Ectodermal cell (in vitro differentiated cells): ENCODE measurements at regions not wholly inside any gene's neighbourhood (a gene's known extent, or its start where the extent isn't known, plus 50 kb on each side); places are given as distances from the start of the nearest gene placed in this dataset.

ENCODE experiments used
- H3K27ac ChIP-seq: 2 replicates; pipeline ENCODE4 v1.7.0; 2013; ENCODE audit warnings: mild to moderate bottlenecking, low read depth, low read length; ENCODE audit not compliant: insufficient read depth, poor library complexity, severe bottlenecking
- H3K27me3 ChIP-seq: 2 replicates; pipeline ENCODE4 v1.7.0; 2013; ENCODE audit warnings: mild to moderate bottlenecking, low read length; ENCODE audit not compliant: insufficient read depth, control insufficient read depth, poor library complexity, severe bottlenecking
- H3K36me3 ChIP-seq: one replicate; pipeline ENCODE4 v1.7.0; 2013; ENCODE audit warnings: low read length; ENCODE audit not compliant: control insufficient read depth, insufficient read depth
- H3K4me1 ChIP-seq: one replicate; pipeline ENCODE4 v1.7.0; 2013; ENCODE audit warnings: low read length; ENCODE audit not compliant: control insufficient read depth, insufficient read depth
- H3K4me3 ChIP-seq: 2 replicates; pipeline ENCODE4 v1.7.0; 2013; ENCODE audit warnings: low read depth, low read length, control low read depth; ENCODE audit not compliant: insufficient read depth
- H3K9me3 ChIP-seq: 2 replicates; pipeline ENCODE4 v1.7.0; 2013; ENCODE audit warnings: mild to moderate bottlenecking, low read length, moderate library complexity; ENCODE audit not compliant: control insufficient read depth
- WGBS, 2 experiments: methylation state at CpG; one replicate each; pipeline ENCODE4 v1.1.7; 2013; ENCODE audit warnings: missing lambda C conversion rate in 2 of 2; 5-methylcytosine and 5-hydroxymethylcytosine counted together

- Histone ChIP-seq H3K27me3 (no peaks in the 10 kb centered on the region), H3K4me1 (no peaks in the 10 kb centered on the region)
- WGBS, 2 experiments, result 90 to 100% methylated on average over 1 of the region's 1 CpG
Measured at GRCh38 chr13:50154697-50155096, 139.5 kb downstream of the KCNRG start.

DNA sequence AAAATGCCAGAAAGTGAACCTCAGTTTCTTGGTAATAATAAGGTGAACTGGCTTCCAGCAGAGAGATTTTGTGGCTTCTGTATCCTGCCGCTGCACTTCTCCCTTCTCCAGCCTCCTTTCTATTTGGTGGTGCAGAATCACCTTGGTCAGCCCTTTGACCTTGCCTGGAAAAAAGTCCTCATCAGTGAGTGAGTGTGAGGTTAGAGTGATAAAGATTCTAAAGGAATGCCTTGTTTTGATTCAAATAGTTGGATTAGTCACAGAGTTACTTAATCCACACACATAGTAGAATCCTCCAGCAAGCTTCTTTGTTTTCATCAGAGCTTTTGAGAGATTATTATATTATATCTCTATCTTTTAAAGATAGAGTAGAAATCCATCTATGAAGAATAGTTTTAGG, 140.9 kb downstream of the KCNRG start:
- H3K27me3 ChIP-seq, result no peaks in the 10 kb centered on the region
- no peaks in the 10 kb centered on the region for H3K36me3 ChIP-seq
- no peaks in the 10 kb centered on the region for H3K4me1 ChIP-seq
- H3K9me3 ChIP-seq, result no peaks in the 10 kb centered on the region
- H3K4me3 ChIP-seq, result no peak overlapping the region
- 83 to 89% methylated on average over 1 of the region's 1 CpG for WGBS, 2 experiments
- no peak overlapping the region for H3K27ac ChIP-seq

More at GRCh38 chr13:50154697-50155096, 139.5 kb downstream of the KCNRG start:
- H3K36me3 ChIP-seq, result no peaks in the 10 kb centered on the region
- no peak overlapping the region for H3K4me3 ChIP-seq
- no peak overlapping the region for H3K27ac ChIP-seq
- no peaks in the 10 kb centered on the region for H3K9me3 ChIP-seq

DNA sequence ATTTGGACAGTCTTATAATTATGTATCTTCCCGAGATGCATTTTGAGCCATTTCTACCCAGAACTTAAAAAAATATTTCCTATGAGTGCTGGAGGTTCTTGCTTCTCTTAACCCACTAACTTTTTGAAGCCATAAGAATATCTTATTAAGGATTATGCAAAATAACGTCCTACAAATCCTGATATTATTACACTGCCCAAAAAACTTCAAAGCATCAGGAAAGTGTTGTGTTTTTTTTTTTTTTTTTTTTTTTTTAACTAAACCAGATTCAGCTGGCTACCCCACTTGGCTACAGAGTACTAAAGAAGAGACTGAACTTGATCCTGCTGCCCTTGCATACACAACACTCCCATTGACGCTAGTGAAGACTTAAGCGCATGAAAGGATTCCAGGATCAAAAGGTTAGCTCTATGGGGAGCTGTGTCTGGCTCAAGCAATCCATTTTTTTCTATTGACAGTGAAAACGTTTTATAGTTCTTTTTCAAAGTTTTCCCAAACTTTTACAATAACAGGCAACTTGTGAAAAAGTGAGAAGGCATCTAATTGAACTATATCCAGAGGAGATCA, 141.4 kb downstream of the KCNRG start:
- H3K4me1 ChIP-seq, result no peaks in the 10 kb centered on the region
- 53 to 63% methylated on average over 4 to 5 of the region's 5 CpGs for WGBS, 2 experiments
- no peaks in the 10 kb centered on the region for H3K9me3 ChIP-seq
- H3K27ac ChIP-seq, result no peak overlapping the region
- H3K36me3 ChIP-seq, result no peaks in the 10 kb centered on the region
- H3K27me3 ChIP-seq, result no peaks in the 10 kb centered on the region
- H3K4me3 ChIP-seq, result no peak overlapping the region

GRCh38 chr13:50158385-50159165, 143.3 kb downstream of the KCNRG start:
- WGBS, 2 experiments, result 97% methylated on average over 4 of the region's 4 CpGs
- H3K27me3 ChIP-seq, result no peaks in the 10 kb centered on the region
- H3K4me1 ChIP-seq, result peaks cover 4% of the 10 kb centered on the region
- H3K36me3 ChIP-seq, result no peaks in the 10 kb centered on the region
- no peak overlapping the region for H3K27ac ChIP-seq
- H3K4me3 ChIP-seq, result no peak overlapping the region
- H3K9me3 ChIP-seq, result no peaks in the 10 kb centered on the region

DNA sequence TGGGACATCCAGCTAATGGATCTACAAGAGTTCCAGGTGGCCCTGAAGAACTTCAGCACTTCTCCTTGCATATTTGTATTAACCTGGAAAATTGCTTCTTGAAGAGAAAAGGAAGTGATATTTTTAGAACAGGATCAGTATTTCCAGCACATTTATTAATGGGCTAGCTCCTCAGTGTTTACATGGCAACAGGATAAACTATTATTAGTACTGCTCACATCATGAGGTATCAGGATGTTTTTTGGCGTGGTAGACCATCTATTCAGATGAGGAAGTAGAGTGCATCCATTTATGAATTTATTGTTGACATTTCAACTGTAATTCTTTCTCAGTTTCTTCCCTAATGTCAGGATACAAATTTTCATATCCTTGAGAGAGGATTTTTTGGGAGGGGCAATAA, 144.4 kb downstream of the KCNRG start:
- 100% methylated on average over 1 of the region's 1 CpG; no CpG with 5 or more reads in 1 of the 2 experiments for WGBS, 2 experiments
- Histone ChIP-seq H3K4me1 (peaks cover 4% of the 10 kb centered on the region), H3K9me3 (no peaks in the 10 kb centered on the region), H3K27ac (no peak overlapping the region), H3K36me3 (no peaks in the 10 kb centered on the region), H3K27me3 (no peaks in the 10 kb centered on the region), H3K4me3 (no peak overlapping the region)

GRCh38 chr13:50161052-50161451, 145.8 kb downstream of the KCNRG start:
- 92 to 93% methylated on average over 2 of the region's 2 CpGs for WGBS, 2 experiments
- peaks cover 4% of the 10 kb centered on the region for H3K4me1 ChIP-seq
- H3K27me3 ChIP-seq, result no peaks in the 10 kb centered on the region
- H3K9me3 ChIP-seq, result no peaks in the 10 kb centered on the region
- H3K36me3 ChIP-seq, result no peaks in the 10 kb centered on the region
- H3K27ac ChIP-seq, result no peak overlapping the region
- H3K4me3 ChIP-seq, result no peak overlapping the region

DNA sequence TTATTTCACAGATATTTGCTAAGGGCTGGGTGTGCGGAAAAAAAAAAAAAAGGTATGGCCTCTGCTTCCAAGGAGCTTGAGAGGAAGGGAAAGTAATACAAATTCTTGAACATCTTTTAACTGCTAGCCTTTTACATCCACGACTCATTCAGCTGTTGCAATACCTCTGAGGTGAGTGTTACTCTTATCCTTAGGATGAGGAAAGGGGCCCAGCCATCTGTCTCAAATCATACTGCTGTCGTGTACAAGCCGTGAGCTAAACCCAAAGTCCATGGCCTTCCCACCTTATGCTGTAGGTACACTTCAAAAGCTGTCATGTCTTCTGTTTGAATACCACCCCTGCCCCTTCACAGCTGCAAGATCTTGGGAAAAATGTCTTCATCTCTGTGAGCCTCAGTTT, 146.8 kb downstream of the KCNRG start:
- Histone ChIP-seq H3K9me3 (no peaks in the 10 kb centered on the region), H3K27me3 (no peaks in the 10 kb centered on the region), H3K27ac (no peak overlapping the region), H3K4me1 (peaks cover 4% of the 10 kb centered on the region), H3K36me3 (no peaks in the 10 kb centered on the region), H3K4me3 (no peak overlapping the region)
- 85 to 92% methylated on average over 4 of the region's 4 CpGs for WGBS, 2 experiments

GRCh38 chr13:50162567-50162966, 147.3 kb downstream of the KCNRG start:
- no peak overlapping the region for H3K4me3 ChIP-seq
- 38% methylated on average over 2 of the region's 2 CpGs; no CpG with 5 or more reads in 1 of the 2 experiments for WGBS, 2 experiments
- H3K9me3 ChIP-seq, result no peaks in the 10 kb centered on the region
- H3K36me3 ChIP-seq, result no peaks in the 10 kb centered on the region
- no peak overlapping the region for H3K27ac ChIP-seq
- peaks cover 4% of the 10 kb centered on the region for H3K4me1 ChIP-seq
- no peaks in the 10 kb centered on the region for H3K27me3 ChIP-seq

GRCh38 chr13:50167224-50167947, 152.1 kb downstream of the KCNRG start:
- Histone ChIP-seq H3K27ac (no peak overlapping the region), H3K27me3 (no peaks in the 10 kb centered on the region), H3K36me3 (no peaks in the 10 kb centered on the region), H3K4me3 (no peak overlapping the region), H3K4me1 (peaks cover 4% of the 10 kb centered on the region), H3K9me3 (no peaks in the 10 kb centered on the region)
- 91 to 100% methylated on average over 2 of the region's 2 CpGs for WGBS, 2 experiments

DNA sequence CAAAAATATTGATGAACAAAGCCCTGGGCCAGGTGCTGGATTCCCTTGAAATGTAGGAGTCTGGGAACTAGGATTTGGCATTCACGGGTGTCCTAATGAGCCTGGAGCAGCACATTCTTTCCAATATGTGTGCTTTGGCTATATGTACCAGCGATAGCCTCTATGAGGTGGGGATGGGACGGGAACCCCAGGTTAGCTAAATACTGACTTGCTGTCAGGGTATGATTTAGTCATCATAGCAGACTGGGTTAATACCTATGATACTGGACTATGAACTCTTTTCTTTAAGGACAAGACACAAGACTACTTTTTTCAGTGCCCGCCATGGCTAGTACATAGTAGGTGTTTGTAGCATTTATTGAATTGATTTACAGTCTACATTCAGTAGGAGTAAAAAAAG, 152.7 kb downstream of the KCNRG start:
- Histone ChIP-seq H3K4me1 (no peaks in the 10 kb centered on the region), H3K4me3 (no peak overlapping the region), H3K27ac (no peak overlapping the region), H3K36me3 (no peaks in the 10 kb centered on the region), H3K9me3 (no peaks in the 10 kb centered on the region), H3K27me3 (no peaks in the 10 kb centered on the region)
- WGBS, 2 experiments, result 93 to 94% methylated on average over 4 of the region's 4 CpGs
